ENCODE measurements at regions not wholly inside any gene's neighbourhood (a gene's known extent, or its start where the extent isn't known, plus 50 kb on each side); places are given as distances from the start of the nearest gene placed in this dataset.

DNA sequence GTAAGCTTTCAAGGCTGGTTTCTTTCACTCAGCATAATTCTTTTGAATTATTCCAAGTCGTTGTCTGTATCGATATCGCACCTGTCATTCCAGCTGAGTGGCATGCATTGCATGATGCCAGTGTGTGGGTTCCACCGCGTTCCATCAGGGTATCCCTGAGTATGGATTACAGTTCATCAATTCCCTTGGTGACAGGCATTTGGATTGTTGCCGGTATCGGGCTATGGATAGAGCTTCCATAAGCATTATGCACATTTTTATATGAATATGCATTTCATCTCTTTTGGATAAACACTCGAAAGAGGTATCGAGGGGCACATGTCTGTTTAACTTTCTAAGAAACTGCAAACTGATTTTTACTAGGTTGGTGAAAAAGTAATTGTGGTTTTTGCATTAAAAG lies 698.8 kb downstream of the BRD1 start:
- no TSS peak for BruUV-seq (replicated peaks)
- no peak overlapping the region for H3K27ac ChIP-seq (ENCODE audit: low read depth, low read length)
- H3K9me3 ChIP-seq (ENCODE audit: control insufficient read depth in 1 of 2, insufficient read depth in 1 of 2, low read depth in 1 of 2, low read length in 2 of 2): no peaks in the 10 kb centered on the region
- TF ChIP-seq EZH2phosphoT487 (IDR thresholded peaks at IDR 0.05; ENCODE audit: borderline replicate concordance) (no peak), SRF (IDR thresholded peaks at IDR 0.05; ENCODE audit: low read depth) (no peak), CBX3 (IDR thresholded peaks at IDR 0.05; ENCODE audit: low read depth) (no peak), EZH2 (IDR thresholded peaks at IDR 0.05) (no peak), ZBTB33 (IDR thresholded peaks at IDR 0.05; ENCODE audit: extremely low read depth, insufficient replicate concordance, low read length) (no peak), SP1 (IDR thresholded peaks at IDR 0.05; ENCODE audit: low read depth) (no peak), FOSL1 (IDR thresholded peaks at IDR 0.05; ENCODE audit: low read depth) (no peak), YY1 (IDR thresholded peaks at IDR 0.05; ENCODE audit: extremely low read depth, insufficient replicate concordance, low read depth, low read length) (no peak), CEBPB (IDR thresholded peaks at IDR 0.05; ENCODE audit: low read depth) (no peak), SIN3A (IDR thresholded peaks at IDR 0.05; ENCODE audit: low read depth) (no peak), POLR2AphosphoS5 (IDR thresholded peaks at IDR 0.05; ENCODE audit: low read depth, low read length) (no peak), EGR1 (IDR thresholded peaks at IDR 0.05; ENCODE audit: low read depth) (no peak)
- TF ChIP-seq, protein P1, sequence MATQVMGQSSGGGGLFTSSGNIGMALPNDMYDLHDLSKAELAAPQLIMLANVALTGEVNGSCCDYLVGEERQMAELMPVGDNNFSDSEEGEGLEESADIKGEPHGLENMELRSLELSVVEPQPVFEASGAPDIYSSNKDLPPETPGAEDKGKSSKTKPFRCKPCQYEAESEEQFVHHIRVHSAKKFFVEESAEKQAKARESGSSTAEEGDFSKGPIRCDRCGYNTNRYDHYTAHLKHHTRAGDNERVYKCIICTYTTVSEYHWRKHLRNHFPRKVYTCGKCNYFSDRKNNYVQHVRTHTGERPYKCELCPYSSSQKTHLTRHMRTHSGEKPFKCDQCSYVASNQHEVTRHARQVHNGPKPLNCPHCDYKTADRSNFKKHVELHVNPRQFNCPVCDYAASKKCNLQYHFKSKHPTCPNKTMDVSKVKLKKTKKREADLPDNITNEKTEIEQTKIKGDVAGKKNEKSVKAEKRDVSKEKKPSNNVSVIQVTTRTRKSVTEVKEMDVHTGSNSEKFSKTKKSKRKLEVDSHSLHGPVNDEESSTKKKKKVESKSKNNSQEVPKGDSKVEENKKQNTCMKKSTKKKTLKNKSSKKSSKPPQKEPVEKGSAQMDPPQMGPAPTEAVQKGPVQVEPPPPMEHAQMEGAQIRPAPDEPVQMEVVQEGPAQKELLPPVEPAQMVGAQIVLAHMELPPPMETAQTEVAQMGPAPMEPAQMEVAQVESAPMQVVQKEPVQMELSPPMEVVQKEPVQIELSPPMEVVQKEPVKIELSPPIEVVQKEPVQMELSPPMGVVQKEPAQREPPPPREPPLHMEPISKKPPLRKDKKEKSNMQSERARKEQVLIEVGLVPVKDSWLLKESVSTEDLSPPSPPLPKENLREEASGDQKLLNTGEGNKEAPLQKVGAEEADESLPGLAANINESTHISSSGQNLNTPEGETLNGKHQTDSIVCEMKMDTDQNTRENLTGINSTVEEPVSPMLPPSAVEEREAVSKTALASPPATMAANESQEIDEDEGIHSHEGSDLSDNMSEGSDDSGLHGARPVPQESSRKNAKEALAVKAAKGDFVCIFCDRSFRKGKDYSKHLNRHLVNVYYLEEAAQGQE (IDR thresholded peaks at IDR 0.05; ENCODE audit: low read depth): no peak
- TF ChIP-seq, protein P2, sequence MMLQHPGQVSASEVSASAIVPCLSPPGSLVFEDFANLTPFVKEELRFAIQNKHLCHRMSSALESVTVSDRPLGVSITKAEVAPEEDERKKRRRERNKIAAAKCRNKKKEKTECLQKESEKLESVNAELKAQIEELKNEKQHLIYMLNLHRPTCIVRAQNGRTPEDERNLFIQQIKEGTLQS (IDR thresholded peaks at IDR 0.05): no peak
- no peaks in the 10 kb centered on the region for H4K20me1 ChIP-seq (ENCODE audit: insufficient read depth)
- CTCF ChIA-PET: no interaction called here
- no peaks in the 10 kb centered on the region for H3K4me1 ChIP-seq (ENCODE audit: control insufficient read depth in 1 of 2, insufficient read depth in 2 of 2, low read length in 2 of 2)
- no peaks in the 10 kb centered on the region for H3K36me3 ChIP-seq (ENCODE audit: control insufficient read depth in 1 of 2, insufficient read depth in 2 of 2, low read length in 2 of 2)
- POLR2A ChIA-PET: no interaction called here
- intact Hi-C loops (cut with micrococcal nuclease): no loop called here
- DNase-seq (ENCODE audit: low read depth, low spot score) (no peak), ATAC-seq (no peak)
- RAD21 ChIA-PET (ENCODE audit: low non-redundant PET in 1 of 2, low total read pairs in 2 of 2, uncharacterized antibody in 2 of 2, unreplicated experiment in 2 of 2): no interaction called here
- no peak overlapping the region for H3K9ac ChIP-seq (ENCODE audit: low read length)
- H3K79me2 ChIP-seq (ENCODE audit: insufficient read depth, low read length): no peaks in the 10 kb centered on the region
- H3K4me3 ChIP-seq (replicated peaks in 1 of 2; ENCODE audit: low read depth in 1 of 2, low read length in 2 of 2): no peak overlapping the region
- H3K4me2 ChIP-seq (ENCODE audit: low read length): no peak overlapping the region
- H3K27me3 ChIP-seq (ENCODE audit: insufficient read depth, low read length): peaks cover 42% of the 10 kb centered on the region
- H2AFZ ChIP-seq (ENCODE audit: low read depth, low read length, poor library complexity, severe bottlenecking): no peak overlapping the region
- H3K9me2 ChIP-seq (ENCODE audit: insufficient read depth): no peaks in the 10 kb centered on the region
